Activated T-helper 17 cell treated with anti-CD3 and anti-CD28 coated beads, Interleukin-2, amount 50 U/mL, for 72 hours (primary cell): ENCODE measurements at regions not wholly inside any gene's neighbourhood (a gene's known extent, or its start where the extent isn't known, plus 50 kb on each side); places are given as distances from the start of the nearest gene placed in this dataset.

Source experiments
- ATAC-seq: fragments of 150-1000 bp; cut with Tn5 transposase; replicated peaks from 2 replicates; pipeline ENCODE4 v1.10.0; 2021; ENCODE audit warnings: mild to moderate bottlenecking, moderate library complexity
- H3K27ac Mint-ChIP-seq: one replicate; pipeline ENCODE4 v1.8.0; 2022; ENCODE audit warnings: mixed read lengths
- H3K27me3 Mint-ChIP-seq: one replicate; pipeline ENCODE4 v1.8.0; 2022; ENCODE audit warnings: mixed read lengths
- H3K36me3 Mint-ChIP-seq: one replicate; pipeline ENCODE4 v1.8.0; 2022; ENCODE audit warnings: low read depth, mild to moderate bottlenecking, mixed read lengths
- H3K4me1 Mint-ChIP-seq: one replicate; pipeline ENCODE4 v1.8.0; 2022; ENCODE audit warnings: mixed read lengths
- H3K4me3 Mint-ChIP-seq: one replicate; pipeline ENCODE4 v1.8.0; 2022; ENCODE audit warnings: mild to moderate bottlenecking, mixed read lengths
- H3K9me3 Mint-ChIP-seq: one replicate; pipeline ENCODE4 v1.8.0; 2022; ENCODE audit warnings: mixed read lengths

DNA sequence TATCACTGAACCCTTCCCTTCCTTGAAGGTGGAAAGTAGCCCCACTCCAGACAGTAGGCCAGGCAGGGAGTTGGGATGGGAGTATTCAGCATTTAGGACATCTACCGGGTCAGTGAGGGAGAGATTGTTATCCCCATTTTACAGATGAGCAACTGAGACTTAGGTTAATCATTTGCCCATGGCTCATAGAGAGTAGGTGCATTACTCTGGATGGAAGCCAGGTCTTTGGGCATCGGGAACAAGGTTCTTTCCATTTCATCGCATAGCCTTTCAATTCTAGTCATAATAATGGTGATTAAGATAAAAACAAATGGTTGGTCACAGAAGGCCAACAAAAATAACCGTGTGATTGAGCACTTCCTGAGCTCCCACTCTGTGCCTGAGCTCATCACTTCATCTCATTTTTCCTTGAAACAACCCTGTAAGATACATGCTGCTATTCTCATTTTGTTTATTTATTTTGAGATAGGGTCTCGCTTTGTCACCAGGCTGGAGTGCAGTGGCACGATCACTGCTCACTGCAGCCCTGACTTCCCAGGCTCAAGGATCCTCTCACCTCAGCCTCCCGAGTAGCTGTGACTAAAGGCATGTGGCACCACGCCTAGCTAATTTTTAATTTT, 64.8 kb downstream of the NAV1 start:
- H3K4me3 Mint-ChIP-seq: no peak overlapping the region
- ATAC-seq: no peak
- H3K4me1 Mint-ChIP-seq: peaks cover 4% of the 10 kb centered on the region
- no peaks in the 10 kb centered on the region for H3K27me3 Mint-ChIP-seq
- no peak overlapping the region for H3K27ac Mint-ChIP-seq
- H3K9me3 Mint-ChIP-seq: no peaks in the 10 kb centered on the region
- H3K36me3 Mint-ChIP-seq: no peaks in the 10 kb centered on the region

DNA sequence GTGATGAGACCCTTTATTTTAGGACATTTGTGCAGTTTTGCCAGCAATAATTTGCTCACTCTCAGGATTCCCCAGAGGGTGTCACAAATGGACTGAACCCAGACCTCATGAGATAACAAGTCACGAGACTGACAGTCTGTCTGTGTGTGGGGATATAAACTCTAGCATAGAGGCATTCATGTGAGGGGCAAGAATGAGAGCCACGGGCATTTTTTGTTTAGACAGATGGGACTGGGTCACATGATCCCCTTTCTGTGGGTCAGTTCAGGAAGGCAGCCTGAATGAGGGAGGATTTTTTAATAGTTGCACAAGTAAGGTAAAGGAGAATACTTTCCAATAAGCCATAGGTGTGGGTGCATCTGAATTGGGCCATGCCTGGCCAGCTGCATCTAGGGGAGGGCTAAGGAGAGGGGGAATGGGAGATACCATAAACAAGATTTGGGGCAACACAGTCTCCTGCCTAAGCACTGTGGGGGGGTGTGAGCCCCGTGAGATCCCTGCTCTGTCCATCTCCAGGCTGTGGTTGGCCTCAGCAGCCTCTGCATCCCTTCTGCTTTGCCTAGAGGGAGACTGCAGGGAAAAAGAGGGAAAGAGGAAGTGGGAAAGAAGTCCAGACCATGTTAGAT, 66.6 kb downstream of the NAV1 start:
- H3K4me1 Mint-ChIP-seq: peaks cover 4% of the 10 kb centered on the region
- H3K36me3 Mint-ChIP-seq: no peaks in the 10 kb centered on the region
- no peaks in the 10 kb centered on the region for H3K9me3 Mint-ChIP-seq
- H3K27me3 Mint-ChIP-seq: no peaks in the 10 kb centered on the region
- ATAC-seq: no peak
- no peak overlapping the region for H3K27ac Mint-ChIP-seq
- no peak overlapping the region for H3K4me3 Mint-ChIP-seq

DNA sequence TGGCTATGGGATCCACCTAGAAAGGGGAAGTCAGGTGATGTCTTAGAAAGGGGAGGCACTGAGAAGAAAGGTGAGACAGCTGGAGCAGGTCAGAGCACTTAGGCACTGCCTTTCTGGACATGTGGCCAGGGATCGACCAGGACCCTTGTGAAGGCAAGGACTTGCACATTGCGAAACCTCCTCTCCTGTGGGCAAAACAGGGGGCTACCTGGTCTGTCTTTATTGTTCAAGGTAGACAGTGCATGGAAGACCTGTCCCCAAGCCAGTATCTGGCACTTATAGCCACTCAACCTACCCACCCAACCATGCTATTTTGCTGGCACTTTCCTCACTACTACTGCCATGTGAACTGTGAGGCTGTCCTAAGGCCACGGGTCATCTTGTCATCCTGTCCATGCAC, 67.2 kb downstream of the NAV1 start:
- peaks cover 4% of the 10 kb centered on the region for H3K4me1 Mint-ChIP-seq

DNA sequence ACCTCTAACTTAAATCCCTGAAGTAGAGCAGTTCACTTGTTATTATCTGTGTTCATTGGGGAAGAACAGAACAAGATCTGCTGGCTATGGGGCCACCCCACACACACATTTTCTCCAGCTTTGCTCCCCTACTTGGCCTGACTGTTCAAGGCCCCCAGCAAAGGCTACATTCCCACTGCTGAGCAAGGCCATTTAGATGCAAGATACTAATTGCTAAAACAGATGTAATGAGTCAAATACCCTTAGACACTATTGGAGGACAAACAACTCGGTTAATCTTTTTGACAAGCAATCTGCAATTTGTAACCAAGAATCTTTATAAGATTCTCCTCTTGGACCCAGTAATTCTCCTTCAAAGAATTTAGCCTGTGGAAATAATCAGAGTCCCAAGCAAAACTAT, 67.7 kb downstream of the NAV1 start:
- Mint-ChIP-seq H3K27ac (no peak overlapping the region), H3K36me3 (no peaks in the 10 kb centered on the region), H3K9me3 (no peaks in the 10 kb centered on the region), H3K4me3 (no peak overlapping the region), H3K27me3 (no peaks in the 10 kb centered on the region), H3K4me1 (peaks cover 4% of the 10 kb centered on the region)
- ATAC-seq: no peak

More for the DNA sequence above, 67.2 kb downstream of the NAV1 start:
- no peak for ATAC-seq
- Mint-ChIP-seq H3K27ac (no peak overlapping the region), H3K9me3 (no peaks in the 10 kb centered on the region), H3K27me3 (no peaks in the 10 kb centered on the region), H3K36me3 (no peaks in the 10 kb centered on the region), H3K4me3 (no peak overlapping the region)

DNA sequence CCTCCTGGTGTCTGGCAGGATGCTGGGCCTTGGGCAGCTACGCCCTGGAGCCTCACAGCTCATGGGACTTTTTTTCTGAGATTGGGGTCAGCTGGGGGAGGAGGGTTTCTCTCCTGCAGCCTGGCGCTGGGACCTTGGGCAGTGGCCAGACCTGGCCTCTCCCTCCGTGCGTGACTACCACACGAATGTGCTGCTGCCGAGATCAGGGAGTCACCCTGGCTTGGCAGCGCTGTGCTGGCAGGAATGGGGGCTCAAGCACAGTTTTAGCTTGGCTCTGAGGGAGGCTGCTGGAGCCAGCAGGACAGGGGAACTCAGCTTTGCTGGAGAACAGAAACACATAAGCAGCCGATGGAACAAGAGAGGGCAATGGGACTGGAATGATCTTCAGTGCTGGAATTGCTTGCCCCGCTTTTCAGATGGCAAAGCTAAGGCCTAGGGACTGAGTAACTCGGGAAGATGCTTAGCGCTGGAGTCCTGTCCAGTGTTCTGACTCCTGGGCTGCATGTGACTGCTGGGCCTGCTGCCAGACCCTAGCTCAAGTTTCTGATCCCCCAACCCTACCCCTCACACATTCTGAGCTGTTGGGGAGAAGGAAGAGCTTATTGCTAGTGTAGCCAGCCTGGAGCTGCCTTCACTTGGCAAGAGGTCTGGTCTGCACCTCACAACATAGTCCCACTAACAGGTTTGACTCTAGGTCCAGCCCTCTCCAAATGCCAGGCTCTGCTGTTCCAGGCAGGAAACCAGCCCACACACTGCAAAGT, 69.9 kb downstream of the NAV1 start:
- Mint-ChIP-seq H3K4me1 (peaks cover 4% of the 10 kb centered on the region), H3K27ac (no peak overlapping the region), H3K36me3 (no peaks in the 10 kb centered on the region), H3K4me3 (no peak overlapping the region), H3K9me3 (no peaks in the 10 kb centered on the region), H3K27me3 (no peaks in the 10 kb centered on the region)
- no peak for ATAC-seq

DNA sequence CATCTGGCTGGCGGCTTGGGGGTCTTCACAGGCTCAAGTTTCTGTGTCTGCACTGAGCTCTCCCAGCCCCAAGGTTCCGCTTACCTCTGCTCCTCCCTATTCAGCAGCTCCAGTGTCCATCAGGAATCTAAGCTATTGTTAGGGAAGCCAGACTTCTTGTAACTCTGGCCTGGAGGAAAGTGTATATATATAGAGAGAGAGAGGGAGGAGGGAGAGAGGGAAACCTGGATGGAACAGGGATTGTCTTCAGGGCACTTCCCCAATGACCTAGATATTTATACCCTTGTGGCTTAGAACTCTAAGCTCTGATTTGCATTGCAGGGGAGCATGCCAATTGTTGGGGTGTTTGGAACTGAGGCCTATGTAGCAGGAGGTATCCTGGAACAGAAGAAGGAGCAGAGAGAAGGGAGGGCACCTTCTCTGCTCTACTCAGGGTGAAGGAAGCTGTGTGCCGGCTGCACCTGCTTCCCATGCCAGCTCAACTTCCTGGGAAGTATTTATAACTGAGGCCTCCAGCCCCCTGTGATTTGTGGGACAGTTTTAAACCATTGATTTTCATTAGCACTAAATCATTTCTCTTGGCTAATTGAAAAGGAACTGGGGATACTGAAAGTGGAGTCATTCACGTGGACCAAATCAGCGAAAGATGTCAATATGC, 70.9 kb downstream of the NAV1 start:
- Mint-ChIP-seq H3K4me1 (peaks cover 4% of the 10 kb centered on the region), H3K27ac (no peak overlapping the region), H3K36me3 (no peaks in the 10 kb centered on the region), H3K27me3 (no peaks in the 10 kb centered on the region), H3K9me3 (no peaks in the 10 kb centered on the region), H3K4me3 (no peak overlapping the region)
- ATAC-seq: no peak

DNA sequence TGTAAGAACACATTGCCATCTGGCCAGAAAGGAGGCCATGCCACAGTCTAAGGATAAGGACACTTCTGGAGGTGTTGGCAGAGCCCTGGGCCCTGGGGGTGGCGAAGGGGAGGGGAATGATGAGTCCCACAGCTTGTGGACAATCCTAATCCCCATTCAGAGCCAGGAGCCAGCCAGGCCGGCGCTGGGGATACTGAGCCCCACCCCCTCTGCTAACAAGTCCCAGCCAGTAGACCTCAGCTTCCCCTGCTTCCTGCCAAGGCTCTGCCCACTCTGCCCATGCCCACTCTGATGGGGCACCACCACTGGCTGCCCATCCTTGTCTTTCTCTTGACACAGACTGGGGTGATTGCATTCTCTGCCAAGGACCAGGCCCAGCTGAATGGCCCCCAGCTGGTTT, 71.9 kb downstream of the NAV1 start:
- no peak overlapping the region for H3K27ac Mint-ChIP-seq
- no peaks in the 10 kb centered on the region for H3K36me3 Mint-ChIP-seq
- no peaks in the 10 kb centered on the region for H3K4me1 Mint-ChIP-seq
- H3K9me3 Mint-ChIP-seq: no peaks in the 10 kb centered on the region
- no peaks in the 10 kb centered on the region for H3K27me3 Mint-ChIP-seq
- ATAC-seq: no peak
- H3K4me3 Mint-ChIP-seq: no peak overlapping the region

DNA sequence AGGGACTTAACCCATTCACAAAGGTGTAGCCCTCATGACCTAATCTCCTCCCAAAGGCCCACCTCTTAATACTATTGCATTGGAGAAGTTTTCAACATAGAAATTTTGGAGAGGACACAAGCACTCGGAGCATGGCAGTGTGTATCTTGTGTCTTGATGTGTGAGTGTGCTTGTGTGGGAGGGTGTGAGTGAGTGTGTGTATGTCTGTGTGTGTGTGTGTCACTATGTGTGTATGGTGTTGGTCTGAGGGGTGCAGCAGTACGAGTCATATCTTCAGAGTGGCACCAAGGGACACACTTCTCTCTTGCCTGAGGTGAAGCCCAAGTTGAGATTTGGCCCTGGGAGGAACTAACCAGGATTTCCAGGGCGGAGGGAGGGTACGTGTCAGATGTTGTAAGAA, 73.7 kb downstream of the NAV1 start:
- H3K4me1 Mint-ChIP-seq: no peaks in the 10 kb centered on the region
- H3K27ac Mint-ChIP-seq: no peak overlapping the region
- no peaks in the 10 kb centered on the region for H3K27me3 Mint-ChIP-seq
- H3K9me3 Mint-ChIP-seq: no peaks in the 10 kb centered on the region
- no peaks in the 10 kb centered on the region for H3K36me3 Mint-ChIP-seq
- no peak for ATAC-seq
- no peak overlapping the region for H3K4me3 Mint-ChIP-seq

DNA sequence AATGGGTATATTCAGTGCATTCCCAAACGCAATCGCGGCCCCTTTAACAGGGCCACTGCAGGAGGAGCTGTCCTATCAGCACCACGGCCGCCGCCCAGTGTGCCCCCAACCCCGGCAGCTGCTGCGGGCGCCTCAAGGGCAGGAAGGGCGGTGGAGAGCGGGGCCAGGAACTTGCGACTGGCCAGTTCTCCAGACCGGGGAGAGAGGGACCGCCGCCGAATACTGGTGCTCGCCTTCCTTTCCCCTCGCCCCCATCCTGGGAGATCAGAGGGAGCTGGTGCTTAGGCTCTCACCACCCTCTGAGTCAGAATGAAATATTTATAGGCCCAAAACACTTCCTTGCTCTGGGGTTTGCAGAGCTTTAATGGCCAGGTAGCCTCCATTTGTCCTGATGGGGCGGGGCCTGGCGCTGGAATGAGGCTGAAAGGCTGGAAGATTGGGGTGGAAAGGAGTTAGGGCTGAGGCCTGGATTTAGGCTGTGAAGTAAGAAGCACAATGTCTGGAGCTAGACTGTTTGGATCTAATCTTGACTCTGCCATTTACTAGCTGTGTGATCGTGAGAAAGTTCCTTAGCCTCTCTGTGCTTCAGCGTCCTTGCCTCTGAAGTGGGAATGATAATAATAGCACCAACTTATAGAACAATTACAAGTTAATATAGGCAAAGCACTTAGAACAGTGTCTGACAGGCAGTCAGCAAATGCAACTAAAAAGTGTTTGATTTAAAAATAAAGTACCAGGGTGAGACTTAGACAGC, 75.5 kb downstream of the NAV1 start:
- Mint-ChIP-seq H3K27me3 (no peaks in the 10 kb centered on the region), H3K36me3 (no peaks in the 10 kb centered on the region), H3K27ac (no peak overlapping the region), H3K9me3 (no peaks in the 10 kb centered on the region), H3K4me1 (no peaks in the 10 kb centered on the region), H3K4me3 (no peak overlapping the region)
- ATAC-seq: no peak

DNA sequence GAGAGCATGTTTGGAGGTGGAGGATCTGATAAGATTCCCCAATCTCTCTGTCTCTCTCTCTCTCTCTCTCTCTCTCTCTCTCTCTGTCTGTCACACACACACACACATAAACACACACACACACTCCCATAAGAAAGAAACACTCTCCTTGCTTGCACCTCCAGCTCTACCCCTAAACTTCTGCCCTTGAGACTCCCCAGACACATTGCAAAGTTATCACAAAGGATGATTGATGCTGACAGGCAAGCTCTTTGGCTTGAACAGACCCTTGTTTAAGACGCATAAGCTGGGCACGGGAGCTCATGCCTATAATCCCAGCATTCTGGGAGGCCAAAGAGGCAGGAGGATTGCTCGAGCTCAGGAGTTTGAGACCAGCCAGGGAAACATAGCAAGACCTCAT, 78.2 kb downstream of the NAV1 start:
- ATAC-seq: no peak
- no peaks in the 10 kb centered on the region for H3K9me3 Mint-ChIP-seq
- no peaks in the 10 kb centered on the region for H3K27me3 Mint-ChIP-seq
- H3K27ac Mint-ChIP-seq: no peak overlapping the region
- H3K4me1 Mint-ChIP-seq: no peaks in the 10 kb centered on the region
- no peak overlapping the region for H3K4me3 Mint-ChIP-seq
- no peaks in the 10 kb centered on the region for H3K36me3 Mint-ChIP-seq

DNA sequence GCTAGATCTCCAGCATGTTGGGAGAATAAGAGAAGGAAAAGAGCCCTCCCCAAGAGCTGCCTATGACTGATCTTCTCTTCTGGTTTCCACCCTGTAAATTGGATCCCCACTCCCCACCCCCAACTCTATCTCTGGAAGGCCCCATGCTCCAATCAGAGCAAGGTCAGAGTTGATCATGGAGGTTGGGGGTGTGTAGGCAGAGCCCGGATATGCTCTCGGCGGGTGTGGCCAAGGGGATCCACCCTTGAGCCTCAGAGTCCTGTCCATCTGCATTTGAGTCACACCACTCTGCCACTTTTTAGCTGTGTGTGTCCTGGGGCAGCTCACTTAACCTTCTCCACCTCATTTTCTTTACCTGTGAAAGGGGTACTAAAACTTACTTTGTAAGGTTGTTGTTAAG, 79.5 kb downstream of the NAV1 start:
- Mint-ChIP-seq H3K4me1 (no peaks in the 10 kb centered on the region), H3K9me3 (no peaks in the 10 kb centered on the region), H3K27me3 (no peaks in the 10 kb centered on the region), H3K4me3 (no peak overlapping the region), H3K27ac (no peak overlapping the region), H3K36me3 (no peaks in the 10 kb centered on the region)
- no peak for ATAC-seq

DNA sequence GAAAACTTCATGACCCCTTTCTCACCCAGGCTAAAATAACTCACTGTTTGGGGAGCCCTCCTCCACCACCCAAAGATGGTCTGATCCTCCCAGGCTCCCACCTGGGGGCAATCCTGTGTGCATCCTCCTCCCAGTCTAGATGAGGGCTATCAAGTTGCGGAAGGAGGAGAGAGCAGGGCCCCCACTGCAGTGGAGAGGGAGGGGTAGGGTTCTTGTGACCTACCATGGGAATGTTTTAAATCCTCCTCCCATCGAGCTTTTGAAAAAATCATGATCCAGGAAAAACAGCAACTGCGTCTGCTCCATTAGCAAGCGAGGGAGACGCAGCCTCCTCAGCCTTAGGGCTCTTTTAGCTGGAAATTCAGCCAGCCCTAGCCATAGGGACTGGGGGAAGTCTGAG, 80.0 kb downstream of the NAV1 start:
- H3K4me3 Mint-ChIP-seq: no peak overlapping the region
- H3K27me3 Mint-ChIP-seq: no peaks in the 10 kb centered on the region
- H3K36me3 Mint-ChIP-seq: no peaks in the 10 kb centered on the region
- H3K4me1 Mint-ChIP-seq: no peaks in the 10 kb centered on the region
- no peaks in the 10 kb centered on the region for H3K9me3 Mint-ChIP-seq
- H3K27ac Mint-ChIP-seq: no peak overlapping the region
- no peak for ATAC-seq

DNA sequence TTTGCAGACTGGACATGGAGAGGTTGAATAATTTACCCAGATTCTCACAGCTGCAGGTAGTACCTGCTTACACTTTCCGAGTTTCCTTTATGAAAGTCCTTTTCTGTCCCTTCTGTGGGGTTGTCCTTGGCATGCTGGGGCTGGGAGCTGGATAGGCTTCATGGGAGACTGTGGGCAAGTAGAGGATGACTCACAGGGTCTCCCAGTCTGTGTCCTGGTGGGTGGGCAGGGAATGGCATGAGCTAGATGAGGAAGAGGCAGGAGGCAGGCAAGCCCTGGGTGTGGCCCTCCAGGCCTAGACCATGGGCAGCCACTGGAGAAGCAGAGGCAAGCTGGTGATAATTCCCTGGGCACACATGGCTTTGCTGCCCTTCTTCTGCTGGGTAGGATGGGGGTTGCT, 80.6 kb downstream of the NAV1 start:
- ATAC-seq: no peak
- H3K9me3 Mint-ChIP-seq: no peaks in the 10 kb centered on the region
- H3K36me3 Mint-ChIP-seq: no peaks in the 10 kb centered on the region
- H3K4me3 Mint-ChIP-seq: no peak overlapping the region
- H3K27ac Mint-ChIP-seq: no peak overlapping the region
- H3K27me3 Mint-ChIP-seq: no peaks in the 10 kb centered on the region
- H3K4me1 Mint-ChIP-seq: no peaks in the 10 kb centered on the region

DNA sequence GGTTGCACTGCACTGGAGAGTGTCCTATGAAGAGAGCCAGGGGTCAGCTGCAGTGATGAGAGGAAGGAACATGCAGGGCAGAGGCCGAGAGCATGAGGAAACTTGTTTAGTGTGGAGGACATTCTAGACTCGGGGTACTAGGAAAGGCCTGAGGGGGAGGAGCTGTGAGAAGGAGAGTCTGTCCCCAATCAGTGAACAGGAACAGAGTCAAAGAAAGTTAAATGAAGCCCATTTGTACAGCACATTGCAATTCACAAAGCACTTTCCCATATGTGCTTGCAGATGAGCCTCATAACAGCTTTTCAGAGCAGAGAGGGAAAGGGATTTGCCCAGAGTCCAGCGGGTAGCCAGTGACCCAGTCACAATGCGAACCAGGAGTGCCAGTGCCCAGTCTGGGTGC, 83.4 kb downstream of the NAV1 start:
- H3K27me3 Mint-ChIP-seq: no peaks in the 10 kb centered on the region
- no peak overlapping the region for H3K27ac Mint-ChIP-seq
- ATAC-seq: no peak
- H3K36me3 Mint-ChIP-seq: no peaks in the 10 kb centered on the region
- H3K4me3 Mint-ChIP-seq: no peak overlapping the region
- H3K9me3 Mint-ChIP-seq: no peaks in the 10 kb centered on the region
- no peaks in the 10 kb centered on the region for H3K4me1 Mint-ChIP-seq
